MCF 10A (cell line): ENCODE measurements at regions not wholly inside any gene's neighbourhood (a gene's known extent, or its start where the extent isn't known, plus 50 kb on each side); places are given as distances from the start of the nearest gene placed in this dataset.

Source experiments
- BruUV-seq: library from RNA; stranded (reverse); fragments of 400-500 nt; replicated peaks from 2 replicates; lab custom pipeline; 2021; lab: Mats Ljungman, UMichigan
- CTCF ChIA-PET: fragments of 300-600 bp; sonication (Branson Sonifier 250); formaldehyde crosslinking; extraction: SDS; loops from one replicate; lab custom pipeline; 2021; ENCODE audit warnings: antibody characterized with exemption, inconsistent platforms; lab: Yijun Ruan, JAX
- POLR2A ChIA-PET: fragments of 300-600, 350-650 bp; sonication (Branson Sonifier 250); formaldehyde crosslinking; extraction: SDS; loops from one replicate; lab custom pipeline; 2020; ENCODE audit warnings: antibody characterized with exemption, inconsistent platforms; lab: Yijun Ruan, JAX
- DNase-seq: peaks from one replicate; pipeline ENCODE4 v3.0.0-alpha.2; 2018; ENCODE audit not compliant: unreplicated experiment
- H3K27ac Mint-ChIP-seq: one replicate; pipeline ENCODE4 v1.8.0; 2022; ENCODE audit warnings: mild to moderate bottlenecking, low read depth, mixed read lengths; ENCODE audit not compliant: unreplicated experiment
- H3K27me3 Mint-ChIP-seq: one replicate; pipeline ENCODE4 v1.8.0; 2022; ENCODE audit warnings: mixed read lengths; ENCODE audit not compliant: insufficient read depth, unreplicated experiment
- H3K36me3 Mint-ChIP-seq: one replicate; pipeline ENCODE4 v1.8.0; 2022; ENCODE audit warnings: mild to moderate bottlenecking, moderate library complexity, mixed read lengths; ENCODE audit not compliant: insufficient read depth, unreplicated experiment
- H3K4me1 Mint-ChIP-seq: one replicate; pipeline ENCODE4 v1.8.0; 2022; ENCODE audit warnings: mixed read lengths; ENCODE audit not compliant: insufficient read depth, unreplicated experiment
- H3K4me3 Mint-ChIP-seq: one replicate; pipeline ENCODE4 v1.8.0; 2022; ENCODE audit warnings: mild to moderate bottlenecking, moderate library complexity, mixed read lengths; ENCODE audit not compliant: unreplicated experiment
- H3K9me3 Mint-ChIP-seq: one replicate; pipeline ENCODE4 v1.8.0; 2022; ENCODE audit warnings: mixed read lengths; ENCODE audit not compliant: unreplicated experiment
- intact Hi-C: fragments of 100-400 bp; cut with micrococcal nuclease; formaldehyde crosslinking; loops from 2 replicates; pipeline ENCODE4 v1.14.1; 2022
- TF ChIP-seq, protein P1 (sequence below): fragments of 200-600 bp; IDR thresholded peaks from one replicate; pipeline ENCODE4 v1.8.0; 2022; ENCODE audit warnings: antibody characterized with exemption, mild to moderate bottlenecking; ENCODE audit not compliant: unreplicated experiment

DNA sequence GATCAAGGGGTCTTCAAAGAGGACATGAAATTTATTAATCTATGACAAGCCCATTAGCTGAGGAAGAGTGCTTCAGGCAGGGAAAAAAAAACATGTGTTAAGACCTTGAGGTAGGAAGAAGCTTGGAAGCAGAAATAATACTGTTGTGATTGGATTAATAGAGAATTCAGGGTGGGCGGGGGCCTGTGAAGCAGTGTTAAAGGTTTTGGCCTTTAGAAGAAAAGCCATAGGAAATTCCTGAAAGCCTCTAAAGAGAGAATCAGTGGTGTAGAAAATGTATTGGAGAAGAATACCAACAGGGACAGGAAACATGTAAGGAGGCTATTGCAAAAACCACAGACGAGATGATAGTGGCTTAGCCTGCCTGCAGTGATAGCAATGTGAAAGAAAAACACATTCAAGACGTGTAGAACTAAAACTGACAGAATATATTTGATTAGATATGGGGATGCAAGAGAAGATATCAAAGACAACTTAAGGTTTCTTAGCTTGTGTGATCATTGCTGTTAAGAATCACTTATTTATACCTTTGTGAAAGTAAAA, 404.4 kb upstream of the ANO3 start:
- Mint-ChIP-seq H3K4me3 (no peak overlapping the region), H3K36me3 (no peaks in the 10 kb centered on the region), H3K27ac (no peak overlapping the region), H3K4me1 (no peaks in the 10 kb centered on the region), H3K27me3 (peaks cover 33% of the 10 kb centered on the region), H3K9me3 (no peaks in the 10 kb centered on the region)
- no TSS peak for BruUV-seq
- ChIA-PET CTCF (no interaction called here), POLR2A (no interaction called here)
- DNase-seq, result no peak
- intact Hi-C loops, result no loop called here
- TF ChIP-seq, protein P1, sequence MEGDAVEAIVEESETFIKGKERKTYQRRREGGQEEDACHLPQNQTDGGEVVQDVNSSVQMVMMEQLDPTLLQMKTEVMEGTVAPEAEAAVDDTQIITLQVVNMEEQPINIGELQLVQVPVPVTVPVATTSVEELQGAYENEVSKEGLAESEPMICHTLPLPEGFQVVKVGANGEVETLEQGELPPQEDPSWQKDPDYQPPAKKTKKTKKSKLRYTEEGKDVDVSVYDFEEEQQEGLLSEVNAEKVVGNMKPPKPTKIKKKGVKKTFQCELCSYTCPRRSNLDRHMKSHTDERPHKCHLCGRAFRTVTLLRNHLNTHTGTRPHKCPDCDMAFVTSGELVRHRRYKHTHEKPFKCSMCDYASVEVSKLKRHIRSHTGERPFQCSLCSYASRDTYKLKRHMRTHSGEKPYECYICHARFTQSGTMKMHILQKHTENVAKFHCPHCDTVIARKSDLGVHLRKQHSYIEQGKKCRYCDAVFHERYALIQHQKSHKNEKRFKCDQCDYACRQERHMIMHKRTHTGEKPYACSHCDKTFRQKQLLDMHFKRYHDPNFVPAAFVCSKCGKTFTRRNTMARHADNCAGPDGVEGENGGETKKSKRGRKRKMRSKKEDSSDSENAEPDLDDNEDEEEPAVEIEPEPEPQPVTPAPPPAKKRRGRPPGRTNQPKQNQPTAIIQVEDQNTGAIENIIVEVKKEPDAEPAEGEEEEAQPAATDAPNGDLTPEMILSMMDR, result no peak

DNA sequence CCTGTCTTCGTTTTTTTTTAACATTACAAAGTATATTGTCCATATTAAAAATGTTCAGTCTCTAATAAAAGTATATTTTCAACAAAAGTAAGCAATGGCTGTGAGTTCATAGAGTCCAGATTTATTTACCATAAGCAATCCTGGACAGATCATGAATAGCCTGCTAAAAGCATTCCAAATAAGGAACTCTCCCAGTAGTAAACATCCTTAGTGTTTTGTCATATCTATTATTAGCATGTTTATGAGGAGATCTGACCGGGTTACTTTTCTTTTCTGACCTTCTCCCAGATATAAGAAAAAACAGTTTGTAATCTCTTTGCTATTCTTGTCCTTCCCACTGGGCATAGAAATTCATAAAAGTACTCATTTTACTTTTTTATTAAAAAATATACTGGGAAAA, 403.9 kb upstream of the ANO3 start:
- TF ChIP-seq, protein P1, result no peak
- no peak overlapping the region for H3K4me3 Mint-ChIP-seq
- peaks cover 33% of the 10 kb centered on the region for H3K27me3 Mint-ChIP-seq
- H3K9me3 Mint-ChIP-seq, result no peaks in the 10 kb centered on the region
- H3K36me3 Mint-ChIP-seq, result no peaks in the 10 kb centered on the region
- CTCF ChIA-PET, result no interaction called here
- no peak overlapping the region for H3K27ac Mint-ChIP-seq
- POLR2A ChIA-PET, result no interaction called here
- DNase-seq, result no peak
- intact Hi-C loops, result no loop called here
- no peaks in the 10 kb centered on the region for H3K4me1 Mint-ChIP-seq
- BruUV-seq, result no TSS peak

DNA sequence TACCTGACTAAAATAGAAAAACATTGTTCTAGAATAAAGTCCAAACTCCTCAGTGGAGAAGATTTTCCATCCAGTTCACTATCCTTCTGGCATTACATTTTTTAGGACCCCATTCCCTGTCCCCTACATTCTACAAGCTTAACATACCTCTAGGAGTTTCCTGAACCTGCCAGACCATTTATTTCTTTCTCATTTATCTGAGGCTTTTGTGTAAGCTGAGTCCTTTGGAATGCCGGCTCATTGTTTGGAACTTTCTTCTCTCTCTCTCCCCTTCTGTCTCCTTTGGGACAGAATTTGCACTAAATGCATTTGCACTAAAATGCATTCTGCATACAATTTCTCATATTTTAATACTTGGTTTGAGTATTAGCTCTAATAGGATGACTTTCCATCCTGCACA, 393.0 kb upstream of the ANO3 start:
- POLR2A ChIA-PET, result no interaction called here
- no peaks in the 10 kb centered on the region for H3K36me3 Mint-ChIP-seq
- H3K27me3 Mint-ChIP-seq, result peaks cover 38% of the 10 kb centered on the region
- no peaks in the 10 kb centered on the region for H3K4me1 Mint-ChIP-seq
- no TSS peak for BruUV-seq
- DNase-seq, result no peak
- no peaks in the 10 kb centered on the region for H3K9me3 Mint-ChIP-seq
- intact Hi-C loops, result no loop called here
- H3K4me3 Mint-ChIP-seq, result no peak overlapping the region
- H3K27ac Mint-ChIP-seq, result no peak overlapping the region
- TF ChIP-seq, protein P1, result no peak
- CTCF ChIA-PET, result interaction anchor here (0.5 kb wide), 1 partner anchor 9 kb away, joined by 4 read pairs; no protein-coding TSS in a partner anchor

- CTCF ChIA-PET, result no interaction called here
- Mint-ChIP-seq H3K27ac (no peak overlapping the region), H3K4me1 (no peaks in the 10 kb centered on the region), H3K4me3 (no peak overlapping the region), H3K9me3 (no peaks in the 10 kb centered on the region), H3K36me3 (no peaks in the 10 kb centered on the region), H3K27me3 (peaks cover 38% of the 10 kb centered on the region)
- TF ChIP-seq, protein P1, result no peak
- BruUV-seq, result no TSS peak
- POLR2A ChIA-PET, result interaction anchor here (0.5 kb wide), 1 partner anchor 780 kb away, joined by 3 read pairs; no protein-coding TSS in a partner anchor
- DNase-seq, result no peak
- intact Hi-C loops, result no loop called here
Measured at GRCh38 chr11:25939691-25940090, 392.2 kb upstream of the ANO3 start.
